Glomerular endothelial cell (primary cell): ENCODE measurements at regions not wholly inside any gene's neighbourhood (a gene's known extent, or its start where the extent isn't known, plus 50 kb on each side); places are given as distances from the start of the nearest gene placed in this dataset.
"Not testable (repeated sequence)": the region's sequence is repeated elsewhere in the genome, so short reads cannot be mapped to it uniquely, and the experiment has no call there.

ENCODE experiments used
- DNase-seq: peaks from one replicate; pipeline ENCODE4 v3.0.0-alpha.2; 2011; ENCODE audit warnings: low read depth, low spot score; ENCODE audit errors: extremely low read depth

- not testable (repeated sequence) for DNase-seq
Measured at GRCh38 chr9:18066608-18067007, 407.3 kb upstream of the ADAMTSL1 start.

- DNase-seq: no peak
Measured at GRCh38 chr9:18067548-18068120, 406.3 kb upstream of the ADAMTSL1 start.

GRCh38 chr9:18068900-18069299, 405.1 kb upstream of the ADAMTSL1 start:
- no peak for DNase-seq

- no peak for DNase-seq
Measured at GRCh38 chr9:18071651-18072060, 402.3 kb upstream of the ADAMTSL1 start.

GRCh38 chr9:18073002-18073401, 401.0 kb upstream of the ADAMTSL1 start:
- DNase-seq: no peak

GRCh38 chr9:18074041-18074440, 399.9 kb upstream of the ADAMTSL1 start:
- DNase-seq: no peak

GRCh38 chr9:18075253-18075952, 398.6 kb upstream of the ADAMTSL1 start:
- no peak for DNase-seq

- DNase-seq: no peak
Measured at GRCh38 chr9:18077941-18078678, 395.8 kb upstream of the ADAMTSL1 start.

- DNase-seq: no peak
Measured at GRCh38 chr9:18092138-18092537, 381.8 kb upstream of the ADAMTSL1 start.

- DNase-seq: no peak
Measured at GRCh38 chr9:18106006-18106560, 367.9 kb upstream of the ADAMTSL1 start.

- DNase-seq: no peak
Measured at GRCh38 chr9:18109675-18110074, 364.3 kb upstream of the ADAMTSL1 start.

GRCh38 chr9:18111146-18111545, 362.8 kb upstream of the ADAMTSL1 start:
- DNase-seq: no peak

GRCh38 chr9:18114559-18115475, 359.1 kb upstream of the ADAMTSL1 start:
- DNase-seq: no peak

- no peak for DNase-seq
Measured at GRCh38 chr9:18118268-18118667, 355.7 kb upstream of the ADAMTSL1 start.

- DNase-seq: no peak
Measured at GRCh38 chr9:18122171-18122570, 351.8 kb upstream of the ADAMTSL1 start.

GRCh38 chr9:18124760-18125159, 349.2 kb upstream of the ADAMTSL1 start:
- no peak for DNase-seq

GRCh38 chr9:18126831-18127498, 347.0 kb upstream of the ADAMTSL1 start:
- DNase-seq: no peak

GRCh38 chr9:18127499-18127875, 346.5 kb upstream of the ADAMTSL1 start:
- no peak for DNase-seq

- DNase-seq: no peak
Measured at GRCh38 chr9:18129809-18130334, 344.1 kb upstream of the ADAMTSL1 start.
